ENCODE measurements at regions not wholly inside any gene's neighbourhood (a gene's known extent, or its start where the extent isn't known, plus 50 kb on each side); places are given as distances from the start of the nearest gene placed in this dataset.

- TF ChIP-seq, protein P1, sequence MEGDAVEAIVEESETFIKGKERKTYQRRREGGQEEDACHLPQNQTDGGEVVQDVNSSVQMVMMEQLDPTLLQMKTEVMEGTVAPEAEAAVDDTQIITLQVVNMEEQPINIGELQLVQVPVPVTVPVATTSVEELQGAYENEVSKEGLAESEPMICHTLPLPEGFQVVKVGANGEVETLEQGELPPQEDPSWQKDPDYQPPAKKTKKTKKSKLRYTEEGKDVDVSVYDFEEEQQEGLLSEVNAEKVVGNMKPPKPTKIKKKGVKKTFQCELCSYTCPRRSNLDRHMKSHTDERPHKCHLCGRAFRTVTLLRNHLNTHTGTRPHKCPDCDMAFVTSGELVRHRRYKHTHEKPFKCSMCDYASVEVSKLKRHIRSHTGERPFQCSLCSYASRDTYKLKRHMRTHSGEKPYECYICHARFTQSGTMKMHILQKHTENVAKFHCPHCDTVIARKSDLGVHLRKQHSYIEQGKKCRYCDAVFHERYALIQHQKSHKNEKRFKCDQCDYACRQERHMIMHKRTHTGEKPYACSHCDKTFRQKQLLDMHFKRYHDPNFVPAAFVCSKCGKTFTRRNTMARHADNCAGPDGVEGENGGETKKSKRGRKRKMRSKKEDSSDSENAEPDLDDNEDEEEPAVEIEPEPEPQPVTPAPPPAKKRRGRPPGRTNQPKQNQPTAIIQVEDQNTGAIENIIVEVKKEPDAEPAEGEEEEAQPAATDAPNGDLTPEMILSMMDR (IDR thresholded peaks at IDR 0.05) = no peak
- TF ChIP-seq POLR2A (IDR thresholded peaks at IDR 0.05) = no peak
Measured at GRCh38 chr2:18078216-18078615, 199.7 kb downstream of the KCNS3 start.
